ENCODE measurements at regions not wholly inside any gene's neighbourhood (a gene's known extent, or its start where the extent isn't known, plus 50 kb on each side); places are given as distances from the start of the nearest gene placed in this dataset.

- no peak for TF ChIP-seq CTCF (conservative IDR thresholded peaks at IDR 0.05; ENCODE audit: low read depth, low read length)
- TF ChIP-seq RAD21 (IDR thresholded peaks at IDR 0.05; ENCODE audit: low read length) = no peak
- no peak for TF ChIP-seq POLR2A (IDR thresholded peaks at IDR 0.05; ENCODE audit: low read depth, low read length)
- TF ChIP-seq CHD1 (IDR thresholded peaks at IDR 0.05; ENCODE audit: low read depth, low read length) = no peak
- no peak for TF ChIP-seq ELK1 (IDR thresholded peaks at IDR 0.05; ENCODE audit: borderline replicate concordance, low read depth, low read length)
- no peak for TF ChIP-seq BHLHE40 (IDR thresholded peaks at IDR 0.05; ENCODE audit: low read depth, low read length)
- TF ChIP-seq MAZ (IDR thresholded peaks at IDR 0.05; ENCODE audit: borderline replicate concordance, low read depth, low read length) = no peak
- no peak for TF ChIP-seq USF2 (IDR thresholded peaks at IDR 0.05; ENCODE audit: low read depth, low read length)
- TF ChIP-seq CEBPB (IDR thresholded peaks at IDR 0.05; ENCODE audit: low read depth, low read length) = no peak
These were observed 340.2 kb downstream of the CDC14C start for GRCh38 chr7:49264530-49264929.

All from IMR-90 (cell line).